ENCODE measurements at regions not wholly inside any gene's neighbourhood (a gene's known extent, or its start where the extent isn't known, plus 50 kb on each side); places are given as distances from the start of the nearest gene placed in this dataset.

DNA sequence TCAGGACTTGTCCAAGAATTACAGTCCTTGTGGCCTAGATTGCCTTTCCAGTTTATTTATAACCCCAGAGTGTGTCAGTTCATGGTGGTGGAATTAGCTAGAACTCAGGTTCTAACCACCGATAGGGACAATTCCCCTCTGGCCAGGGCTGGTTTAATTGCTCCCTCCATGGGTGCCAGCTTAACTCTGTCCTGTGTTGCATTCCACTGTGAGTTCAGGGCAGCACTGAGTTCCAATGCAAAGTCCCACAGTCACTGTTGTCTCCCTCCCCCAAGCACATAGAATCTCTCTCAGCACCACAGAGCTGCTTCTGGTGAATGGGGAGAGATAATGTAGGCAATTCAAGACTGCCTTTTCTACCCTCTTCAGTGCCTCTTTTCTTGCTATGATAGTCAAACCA is 82.5 kb upstream of the TNFRSF21 start:
- TF ChIP-seq EZH2 (IDR thresholded peaks at IDR 0.05; ENCODE audit: insufficient read depth, low read length) = no peak
- TF ChIP-seq, protein P1, sequence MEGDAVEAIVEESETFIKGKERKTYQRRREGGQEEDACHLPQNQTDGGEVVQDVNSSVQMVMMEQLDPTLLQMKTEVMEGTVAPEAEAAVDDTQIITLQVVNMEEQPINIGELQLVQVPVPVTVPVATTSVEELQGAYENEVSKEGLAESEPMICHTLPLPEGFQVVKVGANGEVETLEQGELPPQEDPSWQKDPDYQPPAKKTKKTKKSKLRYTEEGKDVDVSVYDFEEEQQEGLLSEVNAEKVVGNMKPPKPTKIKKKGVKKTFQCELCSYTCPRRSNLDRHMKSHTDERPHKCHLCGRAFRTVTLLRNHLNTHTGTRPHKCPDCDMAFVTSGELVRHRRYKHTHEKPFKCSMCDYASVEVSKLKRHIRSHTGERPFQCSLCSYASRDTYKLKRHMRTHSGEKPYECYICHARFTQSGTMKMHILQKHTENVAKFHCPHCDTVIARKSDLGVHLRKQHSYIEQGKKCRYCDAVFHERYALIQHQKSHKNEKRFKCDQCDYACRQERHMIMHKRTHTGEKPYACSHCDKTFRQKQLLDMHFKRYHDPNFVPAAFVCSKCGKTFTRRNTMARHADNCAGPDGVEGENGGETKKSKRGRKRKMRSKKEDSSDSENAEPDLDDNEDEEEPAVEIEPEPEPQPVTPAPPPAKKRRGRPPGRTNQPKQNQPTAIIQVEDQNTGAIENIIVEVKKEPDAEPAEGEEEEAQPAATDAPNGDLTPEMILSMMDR (IDR thresholded peaks at IDR 0.05; ENCODE audit: insufficient read depth, low read depth, low read length) = no peak
- Histone ChIP-seq H3K9me3 (ENCODE audit: insufficient read depth, low read depth, low read length) (no peaks in the 10 kb centered on the region), H2AFZ (ENCODE audit: low read depth, low read length) (no peak overlapping the region), H3K27ac (ENCODE audit: low read depth, low read length) (no peak overlapping the region), H4K20me1 (ENCODE audit: insufficient read depth, low read length) (no peaks in the 10 kb centered on the region), H3K9ac (ENCODE audit: low read length) (no peak overlapping the region), H3K4me2 (ENCODE audit: low read length) (no peak overlapping the region), H3K27me3 (ENCODE audit: insufficient read depth, low read length) (no peaks in the 10 kb centered on the region), H3K4me1 (ENCODE audit: insufficient read depth, low read length) (no peaks in the 10 kb centered on the region), H3K4me3 (ENCODE audit: insufficient read depth, low read depth, low read length) (no peak overlapping the region), H3K79me2 (ENCODE audit: insufficient read depth, low read length) (no peaks in the 10 kb centered on the region), H3K36me3 (ENCODE audit: insufficient read depth, low read length) (no peaks in the 10 kb centered on the region)
- Mint-ChIP-seq H3K36me3 (ENCODE audit: low read depth, unreplicated experiment) (peaks cover 2% of the 10 kb centered on the region), H3K4me1 (ENCODE audit: low read depth, unreplicated experiment) (no peaks in the 10 kb centered on the region), H3K27ac (ENCODE audit: unreplicated experiment) (no peak overlapping the region), H3K9me3 (ENCODE audit: unreplicated experiment) (peaks cover 21% of the 10 kb centered on the region), H3K4me3 (ENCODE audit: unreplicated experiment) (no peak overlapping the region), H3K27me3 (ENCODE audit: low read depth, unreplicated experiment) (no peaks in the 10 kb centered on the region)
- no peak for DNase-seq (ENCODE audit: low read depth)
- no peak for FAIRE-seq

- H3K9me3 Mint-ChIP-seq (ENCODE audit: unreplicated experiment) = peaks cover 2% of the 10 kb centered on the region
- H3K4me2 ChIP-seq (ENCODE audit: low read length) = no peak overlapping the region
- no peaks in the 10 kb centered on the region for H3K27me3 Mint-ChIP-seq (ENCODE audit: low read depth, unreplicated experiment)
Measured at GRCh38 chr6:47396401-47397069, 81.1 kb upstream of the CD2AP start.

DNA sequence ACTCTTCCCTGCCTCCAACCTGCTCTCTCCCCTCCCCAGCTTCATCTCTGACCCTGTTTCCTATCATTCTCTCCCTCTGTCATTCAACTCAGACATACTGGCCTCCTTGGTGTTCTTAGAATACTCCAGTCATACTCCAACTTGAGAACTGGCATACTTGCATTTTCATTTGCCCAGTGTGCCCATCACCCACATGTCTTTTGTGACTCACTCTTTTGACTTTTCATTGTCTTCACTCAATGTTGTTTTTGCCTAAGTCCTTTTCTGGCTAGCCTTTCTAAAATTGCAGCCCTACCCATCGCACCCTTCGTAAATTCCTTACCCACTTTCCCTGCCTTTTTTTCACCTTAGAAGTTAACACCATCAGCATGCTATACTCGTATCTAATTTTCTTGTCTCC is 77.0 kb upstream of the CD2AP start:
- Mint-ChIP-seq H3K9me3 (ENCODE audit: unreplicated experiment) (peaks cover 2% of the 10 kb centered on the region), H3K27me3 (ENCODE audit: low read depth, unreplicated experiment) (no peaks in the 10 kb centered on the region), H3K27ac (ENCODE audit: unreplicated experiment) (no peak overlapping the region), H3K4me3 (ENCODE audit: unreplicated experiment) (no peak overlapping the region), H3K36me3 (ENCODE audit: low read depth, unreplicated experiment) (no peaks in the 10 kb centered on the region), H3K4me1 (ENCODE audit: low read depth, unreplicated experiment) (peaks cover 11% of the 10 kb centered on the region)
- DNase-seq (ENCODE audit: low read depth) (no peak), FAIRE-seq (no peak)
- Histone ChIP-seq H3K27ac (ENCODE audit: low read depth, low read length) (no peak overlapping the region), H4K20me1 (ENCODE audit: insufficient read depth, low read length) (no peaks in the 10 kb centered on the region), H3K4me2 (ENCODE audit: low read length) (no peak overlapping the region), H3K9me3 (ENCODE audit: insufficient read depth, low read depth, low read length) (no peaks in the 10 kb centered on the region), H3K9ac (ENCODE audit: low read length) (no peak overlapping the region), H2AFZ (ENCODE audit: low read depth, low read length) (no peak overlapping the region), H3K4me3 (ENCODE audit: insufficient read depth, low read depth, low read length) (no peak overlapping the region), H3K36me3 (ENCODE audit: insufficient read depth, low read length) (no peaks in the 10 kb centered on the region), H3K4me1 (ENCODE audit: insufficient read depth, low read length) (no peaks in the 10 kb centered on the region), H3K27me3 (ENCODE audit: insufficient read depth, low read length) (no peaks in the 10 kb centered on the region), H3K79me2 (ENCODE audit: insufficient read depth, low read length) (no peaks in the 10 kb centered on the region)
- TF ChIP-seq, protein P1 (IDR thresholded peaks at IDR 0.05; ENCODE audit: insufficient read depth, low read depth, low read length) = no peak
- TF ChIP-seq EZH2 (IDR thresholded peaks at IDR 0.05; ENCODE audit: insufficient read depth, low read length) = no peak

More at GRCh38 chr6:47396401-47397069, 81.1 kb upstream of the CD2AP start:
- Histone ChIP-seq H3K9me3 (ENCODE audit: insufficient read depth, low read depth, low read length) (no peaks in the 10 kb centered on the region), H3K4me3 (ENCODE audit: insufficient read depth, low read depth, low read length) (no peak overlapping the region), H4K20me1 (ENCODE audit: insufficient read depth, low read length) (no peaks in the 10 kb centered on the region), H3K79me2 (ENCODE audit: insufficient read depth, low read length) (no peaks in the 10 kb centered on the region), H3K4me1 (ENCODE audit: insufficient read depth, low read length) (no peaks in the 10 kb centered on the region), H3K36me3 (ENCODE audit: insufficient read depth, low read length) (no peaks in the 10 kb centered on the region), H2AFZ (ENCODE audit: low read depth, low read length) (no peak overlapping the region), H3K27me3 (ENCODE audit: insufficient read depth, low read length) (no peaks in the 10 kb centered on the region), H3K9ac (ENCODE audit: low read length) (no peak overlapping the region), H3K27ac (ENCODE audit: low read depth, low read length) (no peak overlapping the region)
- no peak for TF ChIP-seq EZH2 (IDR thresholded peaks at IDR 0.05; ENCODE audit: insufficient read depth, low read length)
- TF ChIP-seq, protein P1 (IDR thresholded peaks at IDR 0.05; ENCODE audit: insufficient read depth, low read depth, low read length) = no peak
- peaks cover 2% of the 10 kb centered on the region for H3K36me3 Mint-ChIP-seq (ENCODE audit: low read depth, unreplicated experiment)
- H3K27ac Mint-ChIP-seq (ENCODE audit: unreplicated experiment) = no peak overlapping the region
- H3K4me1 Mint-ChIP-seq (ENCODE audit: low read depth, unreplicated experiment) = peaks cover 7% of the 10 kb centered on the region
- DNase-seq (ENCODE audit: low read depth) = no peak
- FAIRE-seq = no peak
- no peak overlapping the region for H3K4me3 Mint-ChIP-seq (ENCODE audit: unreplicated experiment)

Data from astrocyte (in vitro differentiated cells and primary cell).